GM23248 (cell line): ENCODE measurements at regions not wholly inside any gene's neighbourhood (a gene's known extent, or its start where the extent isn't known, plus 50 kb on each side); places are given as distances from the start of the nearest gene placed in this dataset.

ENCODE experiments used
- EZH2 ChIP-seq: fragments of 200-600 bp; sonication (generic); IDR thresholded peaks from 2 replicates; pipeline ENCODE4 v1.6.1; 2018; ENCODE audit warnings: antibody characterized with exemption, mild to moderate bottlenecking; ENCODE audit not compliant: insufficient read depth, poor library complexity, severe bottlenecking
- EZH2phosphoT487 ChIP-seq: fragments of 200-600 bp; sonication (generic); IDR thresholded peaks from 2 replicates; pipeline ENCODE4 v1.6.1; 2018; ENCODE audit warnings: antibody characterized with exemption, moderate library complexity, mild to moderate bottlenecking, low read depth; ENCODE audit not compliant: insufficient read depth

DNA sequence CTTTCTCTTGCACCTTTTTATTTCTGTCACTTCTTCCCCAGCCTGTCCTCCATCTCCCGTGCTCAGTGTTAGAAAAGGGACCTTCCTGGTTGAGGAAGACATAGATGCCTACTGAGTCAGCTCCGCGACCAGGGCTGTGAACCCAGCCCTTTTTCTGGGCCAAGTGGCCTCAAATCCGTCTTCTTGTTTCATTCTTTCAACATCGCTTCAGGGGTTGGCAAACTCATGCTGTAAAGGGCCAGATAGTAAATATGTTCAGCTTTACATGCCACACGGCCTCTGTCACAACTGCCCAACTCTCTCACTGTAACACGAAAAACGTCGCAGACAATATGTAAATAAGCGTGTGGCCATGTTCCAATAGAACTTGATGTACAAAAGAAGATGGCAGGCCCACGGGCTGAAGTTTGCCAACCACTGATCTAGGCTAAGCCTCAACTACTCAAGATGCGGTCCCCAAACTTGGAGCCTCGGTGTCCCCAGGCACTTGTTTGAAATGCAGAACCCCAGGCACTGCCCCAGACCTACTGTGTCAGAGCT lies 338.4 kb downstream of the MN1 start:
- TF ChIP-seq EZH2 (no peak), EZH2phosphoT487 (no peak)
